GM23338 (cell line): ENCODE measurements at regions not wholly inside any gene's neighbourhood (a gene's known extent, or its start where the extent isn't known, plus 50 kb on each side); places are given as distances from the start of the nearest gene placed in this dataset.

Experiments used
- ATAC-seq: fragments of 200-7000 bp; cut with Tn5 transposase; 3 replicates; pipeline ENCODE4 v1.9.1; 2020
- DNase-seq: peaks from one replicate; pipeline ENCODE4 v3.0.0-alpha.2; 2015; ENCODE audit warnings: low spot score
- H2AFZ ChIP-seq: fragments of 200-600 bp; sonication (generic); 2 replicates; pipeline ENCODE4 v1.8.0; 2016; ENCODE audit warnings: antibody characterized with exemption, mild to moderate bottlenecking, moderate library complexity
- H3F3A ChIP-seq: fragments of 200-600 bp; sonication (generic); replicated peaks from 2 replicates; pipeline ENCODE4 v1.8.0; 2017; ENCODE audit warnings: antibody characterized with exemption, mixed run types, low read depth
- H3K27ac ChIP-seq: fragments of 200-600 bp; sonication (generic); 2 replicates; pipeline ENCODE4 v1.6.1; 2016; ENCODE audit warnings: low read depth
- H3K27me3 ChIP-seq: fragments of 200-600 bp; sonication (generic); 2 replicates; pipeline ENCODE4 v1.8.0; 2016; ENCODE audit warnings: mild to moderate bottlenecking, mixed run types, moderate library complexity; ENCODE audit not compliant: insufficient read depth
- H3K36me3 ChIP-seq: fragments of 200-600 bp; sonication (generic); 2 replicates; pipeline ENCODE4 v1.8.0; 2016; ENCODE audit warnings: mild to moderate bottlenecking; ENCODE audit not compliant: insufficient read depth
- H3K4me1 ChIP-seq: fragments of 200-600 bp; sonication (generic); 2 replicates; pipeline ENCODE4 v1.8.0; 2016; ENCODE audit warnings: mild to moderate bottlenecking, moderate library complexity; ENCODE audit not compliant: insufficient read depth
- H3K4me2 ChIP-seq: fragments of 200-600 bp; sonication (generic); 2 replicates; pipeline ENCODE4 v1.7.1; 2017; ENCODE audit warnings: mixed run types
- H3K4me3 ChIP-seq: fragments of 200-600 bp; sonication (generic); 2 replicates; pipeline ENCODE4 v1.6.1; 2016; ENCODE audit warnings: mixed run types
- H3K79me2 ChIP-seq: fragments of 200-600 bp; sonication (generic); replicated peaks from 2 replicates; pipeline ENCODE4 v1.8.0; 2017; ENCODE audit warnings: mild to moderate bottlenecking; ENCODE audit not compliant: insufficient read depth
- H3K9me2 ChIP-seq: fragments of 200-600 bp; sonication (generic); 2 replicates; pipeline ENCODE4 v1.8.0; 2017; ENCODE audit not compliant: insufficient read depth
- H4K20me1 ChIP-seq: fragments of 200-600 bp; sonication (generic); replicated peaks from 2 replicates; pipeline ENCODE4 v1.8.0; 2017; ENCODE audit warnings: mild to moderate bottlenecking; ENCODE audit not compliant: insufficient read depth
- H3K27ac Mint-ChIP-seq: 2 replicates; pipeline ENCODE4 v1.8.0; 2020; ENCODE audit warnings: inconsistent platforms, mild to moderate bottlenecking, moderate library complexity, mixed read lengths
- H3K27me3 Mint-ChIP-seq: 3 replicates; pipeline ENCODE4 v1.8.0; 2022; ENCODE audit warnings: low read depth, mild to moderate bottlenecking, moderate library complexity, mixed read lengths, inconsistent platforms; ENCODE audit not compliant: insufficient read depth, poor library complexity
- H3K36me3 Mint-ChIP-seq: 3 replicates; pipeline ENCODE4 v1.8.0; 2021; ENCODE audit warnings: low read depth, mild to moderate bottlenecking, inconsistent platforms, moderate library complexity, mixed read lengths
- H3K4me1 Mint-ChIP-seq: 3 replicates; pipeline ENCODE4 v1.8.0; 2020; ENCODE audit warnings: mild to moderate bottlenecking, inconsistent platforms, mixed read lengths
- H3K4me3 Mint-ChIP-seq: 3 replicates; pipeline ENCODE4 v1.8.0; 2021; ENCODE audit warnings: moderate library complexity, mild to moderate bottlenecking, inconsistent platforms, mixed read lengths
- H3K9me3 Mint-ChIP-seq: 3 replicates; pipeline ENCODE4 v1.8.0; 2020; ENCODE audit warnings: moderate library complexity, mild to moderate bottlenecking, inconsistent platforms, mixed read lengths
- CREB1 ChIP-seq: fragments of 250-450 bp; sonication (Bioruptor Pico); IDR thresholded peaks from 2 replicates; pipeline ENCODE4 v1.5.0; 2020; ENCODE audit warnings: low read depth, mild to moderate bottlenecking, moderate library complexity
- EZH2 ChIP-seq: fragments of 200-600 bp; sonication (generic); IDR thresholded peaks from one replicate; pipeline ENCODE4 v1.8.0; 2017; ENCODE audit warnings: antibody characterized with exemption, mild to moderate bottlenecking, low read depth; ENCODE audit not compliant: unreplicated experiment
- EZH2phosphoT487 ChIP-seq: fragments of 200-600 bp; sonication (generic); IDR thresholded peaks from one replicate; pipeline ENCODE4 v1.8.1; 2018; ENCODE audit warnings: antibody characterized with exemption; ENCODE audit not compliant: unreplicated experiment
- JUNB ChIP-seq: IDR thresholded peaks from one replicate; pipeline ENCODE4 v1.6.1; 2016; ENCODE audit warnings: antibody characterized with exemption; ENCODE audit not compliant: unreplicated experiment
- NANOG ChIP-seq: IDR thresholded peaks from 2 replicates; pipeline ENCODE4 v1.6.1; 2016; ENCODE audit warnings: antibody characterized with exemption, borderline replicate concordance
- POLR2AphosphoS5 ChIP-seq: IDR thresholded peaks from 2 replicates; pipeline ENCODE4 v1.6.1; 2016; ENCODE audit warnings: antibody characterized with exemption, low read depth
- STAT1 ChIP-seq: IDR thresholded peaks from one replicate; pipeline ENCODE4 v1.6.1; 2016; ENCODE audit warnings: antibody characterized with exemption; ENCODE audit not compliant: unreplicated experiment
- ZNF114 ChIP-seq: fragments of 250-450 bp; sonication (Bioruptor Pico); IDR thresholded peaks from 2 replicates; pipeline ENCODE4 v1.5.0; 2020; ENCODE audit warnings: mild to moderate bottlenecking, moderate library complexity
- ZNF331 ChIP-seq: fragments of 250-450 bp; sonication (Bioruptor Pico); IDR thresholded peaks from 2 replicates; pipeline ENCODE4 v1.5.0; 2020; ENCODE audit warnings: low read depth, mild to moderate bottlenecking, moderate library complexity
- TF ChIP-seq, protein P1 (sequence below): fragments of 250-450 bp; sonication (Bioruptor Pico); IDR thresholded peaks from 2 replicates; pipeline ENCODE4 v1.5.0; 2020; ENCODE audit warnings: mild to moderate bottlenecking, moderate library complexity
- TF ChIP-seq, protein P2 (sequence below): IDR thresholded peaks from 2 replicates; pipeline ENCODE4 v1.6.1; 2016; ENCODE audit warnings: antibody characterized with exemption
- TF ChIP-seq, protein P3 (sequence below), 2 experiments: fragments of 200-600 bp in 1 of 2; sonication (generic) in 1 of 2; conservative IDR thresholded peaks; 2 replicates each; pipeline versions ENCODE4 v1.5.1 to v1.6.1; 2016 to 2017; ENCODE audit warnings: antibody characterized with exemption in 2 of 2, low read depth in 2 of 2, mild to moderate bottlenecking in 2 of 2, moderate library complexity in 1 of 2
- TF ChIP-seq, protein P4 (sequence below): IDR thresholded peaks from one replicate; pipeline ENCODE4 v1.6.1; 2018; ENCODE audit warnings: antibody characterized with exemption; ENCODE audit not compliant: unreplicated experiment

DNA sequence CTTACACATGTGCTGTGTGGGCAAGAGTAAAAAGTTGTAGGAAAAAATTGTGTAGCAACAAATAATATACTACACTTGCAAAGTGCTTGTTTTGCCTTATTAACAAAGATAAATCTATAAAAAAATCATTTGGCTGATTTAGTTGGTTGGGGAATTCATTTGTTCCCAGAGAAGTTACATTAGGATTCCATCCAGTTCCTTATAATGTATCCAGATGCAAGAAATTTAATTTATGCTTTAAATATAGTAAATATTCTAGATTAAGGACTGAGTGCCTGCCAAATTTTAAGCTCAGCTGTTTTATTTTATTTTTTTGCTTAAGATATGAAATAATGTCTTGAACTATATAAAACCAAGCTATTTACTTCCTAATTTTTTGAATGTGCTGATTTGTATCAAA lies 1169.9 kb downstream of the NXPH1 start:
- no peaks in the 10 kb centered on the region for H3K36me3 ChIP-seq
- no peaks in the 10 kb centered on the region; the same call in 2 of the 3 replicates for H3K9me3 Mint-ChIP-seq
- H3K79me2 ChIP-seq = no peaks in the 10 kb centered on the region
- H3K9me2 ChIP-seq = no peaks in the 10 kb centered on the region
- H3K27me3 Mint-ChIP-seq = no peaks in the 10 kb centered on the region
- no peak overlapping the region for H2AFZ ChIP-seq
- no peak for TF ChIP-seq EZH2phosphoT487
- no peak for TF ChIP-seq POLR2AphosphoS5
- TF ChIP-seq STAT1 = no peak
- TF ChIP-seq NANOG = no peak
- TF ChIP-seq, protein P1, sequence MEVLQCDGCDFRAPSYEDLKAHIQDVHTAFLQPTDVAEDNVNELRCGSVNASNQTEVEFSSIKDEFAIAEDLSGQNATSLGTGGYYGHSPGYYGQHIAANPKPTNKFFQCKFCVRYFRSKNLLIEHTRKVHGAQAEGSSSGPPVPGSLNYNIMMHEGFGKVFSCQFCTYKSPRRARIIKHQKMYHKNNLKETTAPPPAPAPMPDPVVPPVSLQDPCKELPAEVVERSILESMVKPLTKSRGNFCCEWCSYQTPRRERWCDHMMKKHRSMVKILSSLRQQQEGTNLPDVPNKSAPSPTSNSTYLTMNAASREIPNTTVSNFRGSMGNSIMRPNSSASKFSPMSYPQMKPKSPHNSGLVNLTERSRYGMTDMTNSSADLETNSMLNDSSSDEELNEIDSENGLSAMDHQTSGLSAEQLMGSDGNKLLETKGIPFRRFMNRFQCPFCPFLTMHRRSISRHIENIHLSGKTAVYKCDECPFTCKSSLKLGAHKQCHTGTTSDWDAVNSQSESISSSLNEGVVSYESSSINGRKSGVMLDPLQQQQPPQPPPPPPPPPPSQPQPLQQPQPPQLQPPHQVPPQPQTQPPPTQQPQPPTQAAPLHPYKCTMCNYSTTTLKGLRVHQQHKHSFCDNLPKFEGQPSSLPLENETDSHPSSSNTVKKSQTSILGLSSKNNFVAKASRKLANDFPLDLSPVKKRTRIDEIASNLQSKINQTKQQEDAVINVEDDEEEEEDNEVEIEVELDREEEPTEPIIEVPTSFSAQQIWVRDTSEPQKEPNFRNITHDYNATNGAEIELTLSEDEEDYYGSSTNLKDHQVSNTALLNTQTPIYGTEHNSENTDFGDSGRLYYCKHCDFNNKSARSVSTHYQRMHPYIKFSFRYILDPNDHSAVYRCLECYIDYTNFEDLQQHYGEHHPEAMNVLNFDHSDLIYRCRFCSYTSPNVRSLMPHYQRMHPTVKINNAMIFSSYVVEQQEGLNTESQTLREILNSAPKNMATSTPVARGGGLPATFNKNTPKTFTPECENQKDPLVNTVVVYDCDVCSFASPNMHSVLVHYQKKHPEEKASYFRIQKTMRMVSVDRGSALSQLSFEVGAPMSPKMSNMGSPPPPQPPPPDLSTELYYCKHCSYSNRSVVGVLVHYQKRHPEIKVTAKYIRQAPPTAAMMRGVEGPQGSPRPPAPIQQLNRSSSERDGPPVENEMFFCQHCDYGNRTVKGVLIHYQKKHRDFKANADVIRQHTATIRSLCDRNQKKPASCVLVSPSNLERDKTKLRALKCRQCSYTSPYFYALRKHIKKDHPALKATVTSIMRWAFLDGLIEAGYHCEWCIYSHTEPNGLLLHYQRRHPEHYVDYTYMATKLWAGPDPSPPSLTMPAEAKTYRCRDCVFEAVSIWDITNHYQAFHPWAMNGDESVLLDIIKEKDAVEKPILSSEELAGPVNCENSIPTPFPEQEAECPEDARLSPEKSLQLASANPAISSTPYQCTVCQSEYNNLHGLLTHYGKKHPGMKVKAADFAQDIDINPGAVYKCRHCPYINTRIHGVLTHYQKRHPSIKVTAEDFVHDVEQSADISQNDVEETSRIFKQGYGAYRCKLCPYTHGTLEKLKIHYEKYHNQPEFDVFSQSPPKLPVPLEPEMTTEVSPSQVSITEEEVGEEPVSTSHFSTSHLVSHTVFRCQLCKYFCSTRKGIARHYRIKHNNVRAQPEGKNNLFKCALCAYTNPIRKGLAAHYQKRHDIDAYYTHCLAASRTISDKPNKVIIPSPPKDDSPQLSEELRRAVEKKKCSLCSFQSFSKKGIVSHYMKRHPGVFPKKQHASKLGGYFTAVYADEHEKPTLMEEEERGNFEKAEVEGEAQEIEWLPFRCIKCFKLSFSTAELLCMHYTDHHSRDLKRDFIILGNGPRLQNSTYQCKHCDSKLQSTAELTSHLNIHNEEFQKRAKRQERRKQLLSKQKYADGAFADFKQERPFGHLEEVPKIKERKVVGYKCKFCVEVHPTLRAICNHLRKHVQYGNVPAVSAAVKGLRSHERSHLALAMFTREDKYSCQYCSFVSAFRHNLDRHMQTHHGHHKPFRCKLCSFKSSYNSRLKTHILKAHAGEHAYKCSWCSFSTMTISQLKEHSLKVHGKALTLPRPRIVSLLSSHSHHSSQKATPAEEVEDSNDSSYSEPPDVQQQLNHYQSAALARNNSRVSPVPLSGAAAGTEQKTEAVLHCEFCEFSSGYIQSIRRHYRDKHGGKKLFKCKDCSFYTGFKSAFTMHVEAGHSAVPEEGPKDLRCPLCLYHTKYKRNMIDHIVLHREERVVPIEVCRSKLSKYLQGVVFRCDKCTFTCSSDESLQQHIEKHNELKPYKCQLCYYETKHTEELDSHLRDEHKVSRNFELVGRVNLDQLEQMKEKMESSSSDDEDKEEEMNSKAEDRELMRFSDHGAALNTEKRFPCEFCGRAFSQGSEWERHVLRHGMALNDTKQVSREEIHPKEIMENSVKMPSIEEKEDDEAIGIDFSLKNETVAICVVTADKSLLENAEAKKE (CRISPR knock-in tag) = no peak
- TF ChIP-seq, protein P2, sequence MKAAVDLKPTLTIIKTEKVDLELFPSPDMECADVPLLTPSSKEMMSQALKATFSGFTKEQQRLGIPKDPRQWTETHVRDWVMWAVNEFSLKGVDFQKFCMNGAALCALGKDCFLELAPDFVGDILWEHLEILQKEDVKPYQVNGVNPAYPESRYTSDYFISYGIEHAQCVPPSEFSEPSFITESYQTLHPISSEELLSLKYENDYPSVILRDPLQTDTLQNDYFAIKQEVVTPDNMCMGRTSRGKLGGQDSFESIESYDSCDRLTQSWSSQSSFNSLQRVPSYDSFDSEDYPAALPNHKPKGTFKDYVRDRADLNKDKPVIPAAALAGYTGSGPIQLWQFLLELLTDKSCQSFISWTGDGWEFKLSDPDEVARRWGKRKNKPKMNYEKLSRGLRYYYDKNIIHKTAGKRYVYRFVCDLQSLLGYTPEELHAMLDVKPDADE = no peak
- TF ChIP-seq EZH2 = no peak
- no peak for TF ChIP-seq CREB1 (CRISPR knock-in tag)
- no peak for TF ChIP-seq ZNF114 (CRISPR knock-in tag)
- TF ChIP-seq, protein P3, sequence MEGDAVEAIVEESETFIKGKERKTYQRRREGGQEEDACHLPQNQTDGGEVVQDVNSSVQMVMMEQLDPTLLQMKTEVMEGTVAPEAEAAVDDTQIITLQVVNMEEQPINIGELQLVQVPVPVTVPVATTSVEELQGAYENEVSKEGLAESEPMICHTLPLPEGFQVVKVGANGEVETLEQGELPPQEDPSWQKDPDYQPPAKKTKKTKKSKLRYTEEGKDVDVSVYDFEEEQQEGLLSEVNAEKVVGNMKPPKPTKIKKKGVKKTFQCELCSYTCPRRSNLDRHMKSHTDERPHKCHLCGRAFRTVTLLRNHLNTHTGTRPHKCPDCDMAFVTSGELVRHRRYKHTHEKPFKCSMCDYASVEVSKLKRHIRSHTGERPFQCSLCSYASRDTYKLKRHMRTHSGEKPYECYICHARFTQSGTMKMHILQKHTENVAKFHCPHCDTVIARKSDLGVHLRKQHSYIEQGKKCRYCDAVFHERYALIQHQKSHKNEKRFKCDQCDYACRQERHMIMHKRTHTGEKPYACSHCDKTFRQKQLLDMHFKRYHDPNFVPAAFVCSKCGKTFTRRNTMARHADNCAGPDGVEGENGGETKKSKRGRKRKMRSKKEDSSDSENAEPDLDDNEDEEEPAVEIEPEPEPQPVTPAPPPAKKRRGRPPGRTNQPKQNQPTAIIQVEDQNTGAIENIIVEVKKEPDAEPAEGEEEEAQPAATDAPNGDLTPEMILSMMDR (conservative IDR thresholded peaks at IDR 0.05; ENCODE audit: low read depth in 2 of 2) = no peak
- TF ChIP-seq, protein P4, sequence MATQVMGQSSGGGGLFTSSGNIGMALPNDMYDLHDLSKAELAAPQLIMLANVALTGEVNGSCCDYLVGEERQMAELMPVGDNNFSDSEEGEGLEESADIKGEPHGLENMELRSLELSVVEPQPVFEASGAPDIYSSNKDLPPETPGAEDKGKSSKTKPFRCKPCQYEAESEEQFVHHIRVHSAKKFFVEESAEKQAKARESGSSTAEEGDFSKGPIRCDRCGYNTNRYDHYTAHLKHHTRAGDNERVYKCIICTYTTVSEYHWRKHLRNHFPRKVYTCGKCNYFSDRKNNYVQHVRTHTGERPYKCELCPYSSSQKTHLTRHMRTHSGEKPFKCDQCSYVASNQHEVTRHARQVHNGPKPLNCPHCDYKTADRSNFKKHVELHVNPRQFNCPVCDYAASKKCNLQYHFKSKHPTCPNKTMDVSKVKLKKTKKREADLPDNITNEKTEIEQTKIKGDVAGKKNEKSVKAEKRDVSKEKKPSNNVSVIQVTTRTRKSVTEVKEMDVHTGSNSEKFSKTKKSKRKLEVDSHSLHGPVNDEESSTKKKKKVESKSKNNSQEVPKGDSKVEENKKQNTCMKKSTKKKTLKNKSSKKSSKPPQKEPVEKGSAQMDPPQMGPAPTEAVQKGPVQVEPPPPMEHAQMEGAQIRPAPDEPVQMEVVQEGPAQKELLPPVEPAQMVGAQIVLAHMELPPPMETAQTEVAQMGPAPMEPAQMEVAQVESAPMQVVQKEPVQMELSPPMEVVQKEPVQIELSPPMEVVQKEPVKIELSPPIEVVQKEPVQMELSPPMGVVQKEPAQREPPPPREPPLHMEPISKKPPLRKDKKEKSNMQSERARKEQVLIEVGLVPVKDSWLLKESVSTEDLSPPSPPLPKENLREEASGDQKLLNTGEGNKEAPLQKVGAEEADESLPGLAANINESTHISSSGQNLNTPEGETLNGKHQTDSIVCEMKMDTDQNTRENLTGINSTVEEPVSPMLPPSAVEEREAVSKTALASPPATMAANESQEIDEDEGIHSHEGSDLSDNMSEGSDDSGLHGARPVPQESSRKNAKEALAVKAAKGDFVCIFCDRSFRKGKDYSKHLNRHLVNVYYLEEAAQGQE = no peak
- no peak for TF ChIP-seq ZNF331
- no peak for TF ChIP-seq JUNB
- H3K4me2 ChIP-seq = no peak overlapping the region
- H3K4me1 Mint-ChIP-seq = no peaks in the 10 kb centered on the region
- no peak for ATAC-seq
- no peaks in the 10 kb centered on the region for H4K20me1 ChIP-seq
- no peak for DNase-seq
- no peaks in the 10 kb centered on the region for H3K4me1 ChIP-seq
- H3F3A ChIP-seq = no peaks in the 10 kb centered on the region
- no peak overlapping the region for H3K4me3 ChIP-seq
- no peak overlapping the region for H3K4me3 Mint-ChIP-seq
- H3K27ac Mint-ChIP-seq = no peak overlapping the region
- no peaks in the 10 kb centered on the region for H3K36me3 Mint-ChIP-seq
- H3K27me3 ChIP-seq = no peaks in the 10 kb centered on the region
- no peak overlapping the region for H3K27ac ChIP-seq
